Pulmonary artery endothelial cell (primary cell): ENCODE measurements at regions not wholly inside any gene's neighbourhood (a gene's known extent, or its start where the extent isn't known, plus 50 kb on each side); places are given as distances from the start of the nearest gene placed in this dataset.

ENCODE experiments used
- DNase-seq: peaks from one replicate; pipeline ENCODE4 v3.0.0-alpha.2; 2011; ENCODE audit warnings: low read depth, low spot score

DNA sequence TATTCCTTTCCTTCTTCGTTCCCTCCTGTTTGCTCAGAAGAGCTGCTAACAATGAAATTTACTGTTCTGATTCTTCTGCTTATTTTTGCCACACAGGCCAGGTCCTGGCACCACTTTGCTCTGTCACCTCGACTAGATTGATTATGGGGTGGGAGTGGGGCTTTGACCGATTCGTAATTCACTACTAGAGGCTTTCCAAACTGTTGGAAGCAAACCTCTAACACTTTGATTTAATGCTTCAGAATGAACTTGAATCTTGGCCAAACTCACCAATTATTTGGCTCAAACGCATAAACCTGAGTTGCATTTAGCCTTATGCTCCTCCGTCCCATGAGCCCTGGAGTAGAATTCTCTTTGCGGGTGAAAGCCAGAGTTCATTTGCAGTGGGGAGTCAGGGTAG lies 476.2 kb upstream of the FZD8 start:
- no peak for DNase-seq

GRCh38 chr10:36117890-36118289 lies 475.8 kb upstream of the FZD8 start:
- no peak for DNase-seq

DNA sequence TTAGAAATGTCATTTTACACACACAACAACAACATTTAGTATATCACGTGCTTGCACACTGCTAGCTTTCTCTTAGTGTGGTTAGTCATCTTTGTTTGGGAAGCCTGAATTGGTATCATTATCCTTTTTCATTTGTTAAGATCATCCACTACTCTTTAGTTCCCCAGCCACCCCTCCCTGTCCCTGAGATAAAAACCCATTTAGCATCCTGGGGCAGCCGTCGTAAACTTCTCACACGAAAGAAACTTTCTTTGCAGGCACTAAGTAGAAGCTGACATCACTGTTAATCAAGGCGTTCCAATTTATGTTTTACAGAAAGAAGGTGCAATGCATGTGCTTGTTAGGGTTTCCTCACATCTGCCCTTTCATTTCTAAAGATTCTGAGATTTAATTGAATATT lies 475.1 kb upstream of the FZD8 start:
- DNase-seq = no peak

- DNase-seq = no peak
Observed at GRCh38 chr10:36116731-36117130, 474.6 kb upstream of the FZD8 start.

DNA sequence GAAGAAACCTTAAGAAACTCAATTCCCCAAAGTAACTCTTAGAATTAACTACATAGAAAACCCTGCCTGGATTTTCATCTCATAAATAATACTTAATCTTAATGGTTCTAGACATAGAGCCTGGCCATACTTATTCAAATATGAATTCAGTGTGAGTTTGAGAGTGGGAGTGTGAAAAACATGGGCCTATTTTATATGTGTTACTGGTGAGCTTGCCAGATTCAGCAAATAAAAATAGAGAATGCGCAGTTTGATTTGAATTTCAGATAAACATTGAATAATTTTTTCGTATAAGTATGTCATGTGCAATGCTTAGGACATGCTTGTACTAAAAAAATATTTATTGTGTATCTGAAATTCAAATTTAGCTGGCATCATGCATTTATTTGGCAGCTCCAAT lies 473.9 kb upstream of the FZD8 start:
- DNase-seq = no peak

DNA sequence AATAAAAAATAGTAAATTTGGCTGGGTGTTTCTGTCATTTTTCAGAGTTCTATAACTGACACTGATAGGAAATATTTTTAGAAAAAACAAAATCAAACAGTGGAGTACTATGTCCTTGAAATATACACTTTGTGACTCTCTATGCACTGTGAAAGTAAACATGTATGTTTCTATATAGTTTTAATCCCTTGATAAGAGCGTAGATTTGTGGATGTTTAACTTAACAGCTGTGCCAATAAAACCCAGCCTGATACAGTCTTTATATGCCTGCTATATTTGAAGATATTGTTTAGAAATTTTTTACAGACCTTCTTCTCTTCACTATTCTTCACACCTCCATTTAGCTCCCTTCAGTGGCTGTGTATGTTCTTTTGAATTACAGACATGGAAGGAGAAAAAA lies 473.3 kb upstream of the FZD8 start:
- no peak for DNase-seq

- DNase-seq = no peak
Observed at GRCh38 chr10:36114913-36115312, 472.8 kb upstream of the FZD8 start.

DNA sequence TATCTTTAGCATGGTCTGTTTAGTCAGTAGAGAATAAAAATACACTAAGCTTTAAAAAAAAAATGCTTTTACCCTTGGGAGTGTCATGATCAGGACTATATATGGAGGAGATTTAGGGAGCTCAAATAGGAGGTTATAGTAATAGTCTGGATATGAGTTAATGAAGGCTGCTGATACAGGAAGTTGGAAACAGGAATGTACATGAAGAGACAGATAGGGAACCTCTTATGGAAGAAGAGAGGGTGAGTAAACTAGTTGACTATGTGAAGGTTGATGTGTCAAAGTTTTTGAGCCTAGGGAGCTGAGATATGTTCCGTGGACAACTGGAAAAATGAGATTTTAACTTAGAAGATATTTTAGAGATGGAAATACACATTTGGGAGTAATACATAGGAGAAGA lies 472.0 kb upstream of the FZD8 start:
- no peak for DNase-seq

DNA sequence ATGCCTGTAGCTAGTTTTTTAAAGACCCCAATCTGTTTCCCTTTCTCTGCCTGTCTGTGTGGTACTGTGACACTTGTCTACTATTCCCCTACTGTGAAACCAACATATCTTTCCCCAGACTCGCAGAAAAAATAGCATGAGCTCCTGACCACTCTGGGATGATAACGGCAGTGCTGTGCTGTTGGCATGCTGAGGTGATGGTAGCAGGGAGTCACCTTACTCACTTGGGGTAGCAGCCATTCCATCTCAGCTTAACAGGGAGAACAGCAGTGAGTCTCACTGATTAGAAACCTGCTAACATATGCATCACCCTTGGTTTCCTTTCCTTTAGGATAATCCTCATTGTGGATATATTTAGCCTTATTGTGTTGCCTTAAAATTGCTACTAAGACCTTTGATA lies 469.6 kb upstream of the FZD8 start:
- no peak for DNase-seq

GRCh38 chr10:36110097-36110496 lies 468.0 kb upstream of the FZD8 start:
- no peak for DNase-seq

GRCh38 chr10:36109399-36110023 lies 467.4 kb upstream of the FZD8 start:
- no peak for DNase-seq

GRCh38 chr10:36097696-36098095 lies 455.6 kb upstream of the FZD8 start:
- no peak for DNase-seq

GRCh38 chr10:36096576-36096975 lies 454.5 kb upstream of the FZD8 start:
- no peak for DNase-seq

GRCh38 chr10:36094096-36094495 lies 452.0 kb upstream of the FZD8 start:
- no peak for DNase-seq

- DNase-seq = no peak
Observed at GRCh38 chr10:36092116-36092515, 450.0 kb upstream of the FZD8 start.

DNA sequence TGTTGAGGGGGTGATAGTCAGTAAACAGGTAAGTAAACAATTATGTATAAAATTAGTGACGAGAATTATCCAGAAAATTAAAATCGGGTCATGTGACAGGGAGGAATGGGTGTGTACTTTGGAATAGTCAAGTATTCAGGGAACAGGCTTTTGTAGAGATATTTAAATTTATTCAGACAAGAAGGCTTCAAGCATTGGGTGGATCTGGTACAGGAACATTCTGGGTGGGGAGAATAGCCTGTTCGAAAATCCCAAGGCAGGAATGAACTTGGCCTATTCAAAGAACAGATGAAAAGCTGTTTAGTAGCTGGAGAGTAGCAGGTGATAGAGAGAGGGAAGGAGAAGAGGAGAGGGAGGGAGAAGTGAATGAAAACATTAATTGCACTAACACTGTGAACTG lies 448.9 kb upstream of the FZD8 start:
- no peak for DNase-seq

GRCh38 chr10:36089790-36090440 lies 447.8 kb upstream of the FZD8 start:
- no peak for DNase-seq

GRCh38 chr10:36087006-36088005 lies 445.2 kb upstream of the FZD8 start:
- DNase-seq = no peak

DNA sequence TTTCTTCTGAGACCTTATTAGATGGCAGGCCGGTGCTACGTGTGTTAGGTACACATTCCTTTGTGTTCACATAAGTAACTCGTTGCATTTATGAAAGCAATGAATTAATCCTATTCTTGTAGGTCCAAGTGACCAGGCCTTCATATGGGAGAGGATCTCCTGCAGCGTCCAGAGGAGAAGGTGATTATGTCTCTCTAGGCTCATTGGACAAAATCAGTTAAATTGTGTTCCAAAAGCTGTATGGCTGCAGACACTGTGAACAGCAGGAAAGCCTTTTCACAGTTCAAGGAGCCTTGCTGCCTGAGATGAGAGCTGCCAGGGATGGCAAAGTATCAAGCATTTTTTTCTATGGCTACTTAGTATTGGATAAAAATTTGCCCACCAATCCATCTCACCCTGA lies 433.1 kb upstream of the FZD8 start:
- no peak for DNase-seq

GRCh38 chr10:36073796-36074345 lies 431.8 kb upstream of the FZD8 start:
- DNase-seq = no peak

DNA sequence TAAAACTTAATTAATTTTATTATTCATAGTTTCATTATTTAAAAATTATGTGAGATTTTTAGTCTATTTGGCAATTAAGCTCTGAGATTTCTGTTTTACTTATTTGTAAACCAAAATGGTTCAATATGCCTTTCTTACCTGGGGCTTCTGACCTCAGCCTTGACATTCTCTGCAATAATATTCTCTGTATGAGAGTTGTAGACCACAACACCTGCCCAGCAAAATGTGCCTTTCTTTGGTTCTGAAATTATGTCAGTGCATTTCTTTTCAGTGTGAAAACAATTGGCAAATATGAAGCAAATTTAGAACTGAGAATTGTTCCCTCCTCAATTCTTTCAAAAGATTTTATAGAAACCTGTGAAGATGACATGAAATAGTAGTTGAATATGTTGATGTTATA lies 426.4 kb upstream of the FZD8 start:
- DNase-seq = no peak

DNA sequence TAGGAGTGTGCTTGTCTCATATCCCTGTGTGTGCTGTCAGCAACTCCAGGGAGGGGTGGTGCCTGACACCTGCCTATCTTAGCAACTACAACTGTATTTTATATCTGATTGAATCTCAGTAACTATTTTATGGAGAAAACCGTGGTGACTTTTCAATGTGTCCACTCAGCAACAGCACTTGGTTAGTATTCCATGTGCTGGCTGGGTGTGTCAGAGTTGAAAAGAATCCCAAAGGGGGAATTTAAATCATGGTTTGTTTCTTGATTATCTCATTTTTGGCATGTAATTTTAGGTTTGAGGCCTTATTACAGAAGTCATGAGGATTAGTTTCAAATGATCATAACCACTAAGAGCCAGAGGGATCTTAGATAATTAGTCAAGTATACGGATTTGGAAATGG lies 425.7 kb upstream of the FZD8 start:
- DNase-seq = no peak
